NCI-H82 treated with DMSO at 0.1 percent for 48 hours (cell line): ENCODE measurements at regions not wholly inside any gene's neighbourhood (a gene's known extent, or its start where the extent isn't known, plus 50 kb on each side); places are given as distances from the start of the nearest gene placed in this dataset.
"Not testable (repeated sequence)": the region's sequence is repeated elsewhere in the genome, so short reads cannot be mapped to it uniquely, and the experiment has no call there.

Experiments
- DNase-seq: peaks from one replicate; lab custom pipeline; 2025; ENCODE audit not compliant: unreplicated experiment; lab: John Stamatoyannopoulos, UW

DNA sequence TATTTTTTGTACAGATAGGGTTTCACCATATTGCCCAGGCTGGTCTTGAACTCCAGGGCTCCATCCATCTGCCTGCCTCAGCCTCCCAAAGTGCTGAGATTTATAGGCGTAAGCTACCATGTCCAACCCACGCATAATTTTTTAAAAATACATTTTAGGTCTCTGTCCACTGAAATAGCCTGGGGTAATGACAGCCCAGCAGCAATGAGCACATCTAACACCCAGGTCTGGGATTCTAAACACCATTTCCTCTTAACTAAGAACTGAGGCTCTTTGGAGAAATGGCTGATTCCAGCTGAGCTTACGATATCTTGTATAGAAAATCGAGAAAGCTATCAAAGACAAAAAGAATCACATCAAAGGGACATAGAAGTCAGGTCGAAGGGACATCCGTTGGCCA lies 245.3 kb downstream of the PARN start:
- DNase-seq = no peak

DNA sequence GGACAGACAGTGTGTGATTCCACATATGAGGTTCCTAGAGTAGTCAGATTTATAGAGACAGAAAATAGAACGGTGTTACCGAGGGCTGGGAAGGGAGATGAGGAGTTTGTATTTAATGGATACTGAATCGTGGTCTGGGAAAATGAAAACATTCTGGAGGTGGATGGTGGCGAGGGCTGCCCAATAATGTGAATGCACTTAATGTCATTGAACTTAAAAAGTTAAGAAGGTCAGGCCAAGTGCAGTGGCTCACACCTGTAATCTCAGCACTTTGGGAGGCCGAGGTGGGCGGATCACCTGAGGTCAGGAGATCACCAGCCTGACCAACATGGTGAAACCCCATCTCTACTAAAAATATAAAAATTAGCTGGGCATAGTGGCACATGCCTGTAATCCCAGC lies 246.2 kb downstream of the PARN start:
- not testable (repeated sequence) for DNase-seq

DNA sequence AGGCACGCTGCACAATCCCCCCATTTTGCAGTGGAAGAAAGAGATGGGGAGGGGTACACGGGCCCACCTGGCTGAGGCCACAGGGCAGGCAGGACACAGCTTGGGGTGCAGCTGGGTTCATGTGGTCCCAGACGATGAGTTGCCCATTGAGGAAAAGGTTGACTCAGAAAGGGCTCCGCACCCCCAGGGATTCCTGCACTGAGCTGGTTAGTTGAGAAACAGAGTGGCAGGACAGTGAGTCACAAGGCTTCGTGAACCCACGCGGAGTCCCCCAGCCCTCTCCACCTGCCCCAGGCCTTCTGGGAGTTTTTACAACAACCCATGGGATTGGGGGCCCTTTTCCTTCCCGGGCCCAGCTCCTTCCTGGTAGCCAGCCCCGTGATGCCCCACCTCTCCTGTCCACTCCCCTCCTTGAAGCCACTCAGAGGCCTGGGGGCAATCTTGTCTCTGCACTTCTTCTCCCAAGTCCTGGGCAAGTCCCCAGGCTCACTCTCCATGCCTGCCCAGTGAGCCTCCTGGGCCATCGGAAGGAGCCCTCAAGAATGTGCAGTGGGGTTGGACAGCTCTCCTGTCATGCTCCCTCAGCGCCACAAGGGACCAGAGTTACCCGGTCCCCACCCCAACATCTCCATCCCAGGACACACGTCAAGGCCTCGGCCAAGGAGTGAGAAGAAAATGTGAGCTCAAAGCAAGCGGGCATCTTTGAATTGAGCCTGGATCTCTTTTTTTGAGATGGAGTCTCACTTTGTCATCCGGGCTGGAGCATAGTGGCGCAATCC lies 251.2 kb downstream of the PARN start:
- DNase-seq = no peak

DNA sequence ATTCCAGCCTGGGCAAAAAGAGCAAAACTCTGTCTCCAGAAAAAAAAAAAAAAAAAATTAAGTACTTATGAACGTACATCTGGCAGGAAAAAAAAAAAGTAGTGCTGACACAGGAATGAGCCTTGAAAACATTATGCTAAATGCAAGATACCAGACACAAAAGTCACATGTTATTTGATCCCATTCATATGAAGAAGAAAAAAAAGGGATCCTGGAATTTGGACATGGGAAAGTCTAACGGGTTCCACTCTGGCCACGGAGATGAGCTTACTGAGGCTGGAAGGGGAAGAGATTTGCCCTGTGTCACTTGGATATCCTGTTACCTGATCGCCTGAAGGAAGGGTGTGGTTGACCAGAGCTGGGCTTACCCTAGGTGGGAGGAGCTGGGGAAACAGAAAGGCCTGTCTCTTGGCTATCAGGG lies 251.9 kb downstream of the PARN start:
- no peak for DNase-seq

DNA sequence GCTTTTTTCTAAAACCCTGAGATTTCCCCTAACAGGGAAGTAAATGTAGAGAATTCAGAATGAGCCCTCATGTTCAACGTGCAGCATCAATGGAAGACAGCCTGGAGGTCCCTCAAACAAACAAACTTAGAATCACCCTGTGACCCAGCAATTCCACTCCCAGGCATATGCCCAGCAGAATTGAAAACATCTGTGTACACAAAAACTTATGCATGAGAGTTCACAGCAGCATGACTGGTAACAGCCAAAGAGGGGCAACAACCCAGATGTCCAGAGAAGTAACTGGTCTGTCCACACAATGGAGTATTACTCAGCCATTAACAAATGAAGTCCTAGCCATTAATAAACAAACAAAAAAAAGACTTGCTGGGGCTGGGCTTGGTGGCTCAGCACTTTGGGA lies 252.7 kb downstream of the PARN start:
- no peak for DNase-seq

DNA sequence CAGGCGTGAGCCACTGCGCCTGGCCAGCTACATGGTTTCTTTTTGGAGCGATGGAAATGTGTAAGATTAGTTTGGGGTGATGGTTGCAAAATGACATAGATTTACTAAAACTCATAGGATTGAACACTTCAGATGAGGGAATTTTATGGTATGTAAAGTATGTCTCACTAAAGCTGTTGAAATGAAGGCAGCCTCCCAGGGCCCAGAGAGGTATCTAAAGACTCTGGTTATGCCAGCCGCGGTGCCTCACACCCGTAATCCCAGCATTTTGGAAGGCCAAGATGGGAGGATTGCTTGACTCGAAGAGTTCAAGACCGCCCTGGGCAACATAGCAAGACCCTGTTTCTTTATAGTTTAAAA lies 254.9 kb downstream of the PARN start:
- DNase-seq = no peak

DNA sequence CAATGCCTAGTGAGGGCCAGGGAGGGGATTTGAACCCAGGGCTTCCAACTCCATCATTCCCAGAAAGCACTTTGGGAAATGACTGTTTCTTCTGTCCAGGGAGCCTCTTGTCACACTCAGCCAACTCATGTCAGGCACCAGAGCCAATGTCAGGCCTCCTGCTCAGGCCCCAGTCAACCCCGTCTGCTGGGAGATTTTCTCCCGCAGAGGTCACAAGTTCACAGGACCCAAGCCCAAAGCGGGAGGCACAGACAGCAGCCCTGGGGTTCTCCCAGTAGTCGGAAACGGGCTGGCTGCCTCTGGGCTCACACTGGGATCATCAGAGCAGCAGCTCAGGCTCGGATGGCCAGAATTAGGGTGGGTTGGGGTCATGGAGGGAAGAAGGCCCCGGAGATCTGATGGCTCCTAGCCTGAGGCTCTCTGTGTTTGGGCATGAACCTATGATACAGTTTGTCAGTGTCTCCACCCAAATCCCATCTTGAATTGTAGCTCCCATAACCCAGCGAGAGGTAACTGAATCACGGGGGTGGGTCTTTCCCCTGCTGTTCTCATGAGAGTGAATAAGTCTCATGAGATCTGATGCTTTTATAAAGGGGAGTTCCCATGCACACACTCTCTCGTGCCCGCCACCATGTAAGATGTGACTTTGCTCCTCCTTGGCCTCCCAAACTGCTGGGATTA lies 255.5 kb downstream of the PARN start:
- no peak for DNase-seq

DNA sequence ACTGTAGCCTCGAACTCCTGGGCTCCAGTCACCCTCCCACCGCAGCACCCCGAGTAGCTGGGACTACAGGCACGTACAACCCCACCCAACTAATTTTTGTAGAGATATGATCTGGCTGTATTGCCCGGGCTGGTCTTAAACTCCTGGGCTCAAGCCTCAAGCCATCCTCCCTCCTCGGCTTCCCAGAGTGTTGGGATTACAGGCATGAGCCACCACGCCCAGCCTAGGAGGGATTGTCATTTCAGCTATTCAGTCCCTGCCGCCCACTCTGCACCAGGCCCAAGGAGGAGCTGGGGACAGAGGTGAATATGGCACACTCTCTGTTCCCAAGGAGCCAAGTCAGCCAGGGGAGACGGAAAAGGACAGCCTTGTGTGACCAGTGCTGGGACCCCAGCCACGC lies 256.2 kb downstream of the PARN start:
- no peak for DNase-seq

DNA sequence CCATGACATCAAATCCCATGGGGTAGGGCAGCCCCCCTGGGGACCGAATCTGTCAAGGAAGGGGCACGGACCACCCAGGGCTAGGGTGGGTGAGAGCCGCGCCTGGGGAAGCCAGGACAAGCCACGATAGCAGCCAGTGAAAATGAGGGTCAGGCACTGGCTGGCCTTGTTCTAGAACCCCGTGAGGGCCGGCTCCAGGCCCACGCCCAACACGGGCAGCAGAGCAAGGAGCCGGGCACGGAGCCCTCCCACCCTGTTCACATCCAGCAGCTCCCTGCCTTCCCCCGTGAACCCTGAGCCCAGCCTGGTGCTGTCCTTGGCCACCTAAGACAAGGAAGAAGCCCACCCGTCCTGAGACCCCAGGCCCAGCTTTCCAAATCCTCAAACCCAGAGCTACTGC lies 256.7 kb downstream of the PARN start:
- no peak for DNase-seq

DNA sequence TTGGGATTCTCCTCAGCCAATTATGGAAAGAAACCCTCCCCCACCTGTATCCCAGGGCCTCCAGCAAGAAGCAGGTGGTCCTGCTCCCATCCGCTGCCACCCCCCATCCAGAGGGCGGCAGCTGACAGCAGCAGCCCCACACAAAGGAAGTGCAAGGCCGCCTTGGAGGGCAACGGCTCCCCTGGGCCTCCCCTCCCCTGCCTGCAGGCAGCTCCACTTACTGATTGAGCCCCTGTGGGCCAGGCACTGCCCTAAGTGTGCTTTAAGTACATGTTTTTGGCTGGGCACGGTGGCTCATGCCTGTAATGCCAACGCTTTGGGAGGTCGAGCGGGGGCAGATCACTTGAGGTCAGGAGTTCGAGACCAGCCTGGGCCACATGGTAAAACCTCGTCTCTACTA lies 257.6 kb downstream of the PARN start:
- DNase-seq = no peak

DNA sequence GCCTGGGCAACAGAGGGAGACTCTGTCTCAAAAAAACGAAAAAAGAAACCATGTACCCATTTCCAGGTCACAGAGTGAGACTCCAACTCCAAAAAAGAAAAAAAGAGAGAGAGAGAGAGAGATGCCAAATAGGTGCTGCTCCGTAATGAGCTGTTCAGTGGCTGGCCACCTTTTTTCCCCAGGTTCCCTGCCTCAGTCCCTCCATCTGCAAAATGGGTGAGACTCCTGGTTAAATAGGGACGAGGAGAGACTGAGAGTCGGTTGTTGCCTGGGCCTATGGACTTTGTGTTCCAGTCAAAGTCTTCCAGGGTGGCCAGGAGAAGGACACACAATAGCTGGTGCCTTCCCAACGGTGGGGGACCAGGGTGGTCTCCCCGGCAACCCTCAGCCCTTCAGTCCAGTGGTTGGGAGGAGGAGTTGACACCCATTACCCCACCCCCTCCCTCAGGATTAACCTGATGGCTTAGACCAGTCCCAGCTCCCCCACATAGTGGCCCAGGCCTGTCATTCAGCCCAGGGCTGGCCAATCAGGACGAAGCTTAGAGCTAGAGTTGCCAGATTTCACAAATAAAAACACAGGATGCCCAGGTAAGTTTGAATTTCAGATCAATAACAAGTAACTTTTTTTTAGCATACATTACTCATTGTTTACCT lies 258.2 kb downstream of the PARN start:
- DNase-seq = no peak

DNA sequence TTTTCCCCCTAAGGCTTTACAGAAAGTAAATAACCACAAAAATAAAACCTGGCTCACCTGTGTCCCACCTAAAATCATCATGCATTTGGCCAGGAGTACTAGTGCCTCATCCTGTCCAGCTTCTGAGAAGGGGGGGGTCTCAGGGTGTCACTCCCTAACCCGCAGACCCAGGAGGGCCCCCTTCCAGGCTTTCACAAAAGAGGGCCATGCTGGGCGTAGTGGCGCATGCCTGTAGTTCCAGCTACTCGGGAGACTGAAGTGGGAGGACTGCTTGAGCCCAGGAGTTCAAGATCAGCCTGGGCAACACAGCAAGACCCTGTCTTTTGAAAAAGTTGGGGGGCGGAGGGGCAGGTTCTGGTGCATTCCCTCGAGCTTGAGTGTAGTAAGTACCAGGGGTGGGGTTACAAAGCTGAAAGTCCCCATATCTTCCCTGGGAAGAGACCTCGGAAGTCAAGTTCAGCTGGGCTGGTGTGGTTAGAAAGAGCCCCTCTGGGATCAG lies 259.3 kb downstream of the PARN start:
- no peak for DNase-seq

DNA sequence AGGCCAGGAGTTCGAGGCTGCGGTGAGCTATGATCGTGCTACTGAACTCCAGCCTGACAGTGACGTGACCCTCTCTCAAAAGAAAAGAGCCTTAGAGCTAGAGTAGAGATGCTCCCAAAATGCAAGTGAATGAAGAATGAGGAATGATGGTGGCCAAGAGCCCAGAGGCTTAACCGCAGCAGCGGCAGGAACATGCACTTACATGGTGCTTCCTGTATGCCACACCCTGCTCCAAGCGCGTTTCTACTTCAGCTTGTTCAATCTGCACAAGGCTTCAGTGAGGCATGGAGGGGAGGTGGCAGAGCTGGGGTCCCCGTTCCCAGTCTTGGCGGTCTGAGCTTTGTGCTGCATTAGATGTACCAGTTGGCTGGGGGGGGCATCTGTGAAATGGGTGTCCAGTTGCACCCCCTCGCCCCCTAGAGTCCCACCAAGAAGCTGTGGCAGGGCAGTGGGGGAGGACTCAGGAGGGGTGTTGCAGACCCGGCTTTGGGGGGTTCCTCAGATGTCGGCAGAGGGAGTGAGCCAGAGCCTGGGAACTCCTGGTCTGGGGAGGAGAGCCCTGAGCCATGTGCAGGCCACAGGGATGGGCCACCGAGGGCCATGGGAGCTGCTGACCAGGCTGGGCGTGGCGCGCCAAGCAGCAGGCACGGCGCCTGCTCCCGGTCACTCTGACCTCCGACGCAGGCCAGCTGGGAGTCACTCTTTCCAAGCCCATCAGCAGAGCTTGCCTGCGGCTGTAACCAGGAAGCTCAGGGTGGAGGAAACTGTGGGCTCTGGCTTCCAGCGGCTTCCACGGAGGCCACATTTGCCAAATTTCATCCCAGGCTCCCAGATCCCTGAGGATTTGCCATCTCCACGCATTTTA lies 260.1 kb downstream of the PARN start:
- no peak for DNase-seq

DNA sequence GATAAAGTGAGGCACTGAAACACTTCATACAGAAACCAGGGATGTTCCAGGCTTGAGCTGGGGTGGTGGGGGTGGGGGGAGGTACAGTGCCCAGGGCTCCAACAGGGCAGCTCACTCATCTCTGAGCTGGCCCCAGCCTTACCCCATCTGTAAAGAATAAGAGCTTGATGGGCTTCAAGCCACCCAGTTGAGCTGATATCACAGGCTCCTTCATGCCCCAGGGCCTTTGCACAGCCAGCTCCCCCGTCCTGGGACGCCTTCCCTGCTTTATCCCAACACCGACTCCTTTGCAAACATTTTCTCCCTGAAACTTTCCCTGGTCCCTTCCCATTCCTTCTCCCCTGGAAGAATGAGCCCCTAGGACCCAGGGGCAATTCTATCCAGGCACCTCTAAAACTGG lies 261.7 kb downstream of the PARN start:
- DNase-seq = no peak

DNA sequence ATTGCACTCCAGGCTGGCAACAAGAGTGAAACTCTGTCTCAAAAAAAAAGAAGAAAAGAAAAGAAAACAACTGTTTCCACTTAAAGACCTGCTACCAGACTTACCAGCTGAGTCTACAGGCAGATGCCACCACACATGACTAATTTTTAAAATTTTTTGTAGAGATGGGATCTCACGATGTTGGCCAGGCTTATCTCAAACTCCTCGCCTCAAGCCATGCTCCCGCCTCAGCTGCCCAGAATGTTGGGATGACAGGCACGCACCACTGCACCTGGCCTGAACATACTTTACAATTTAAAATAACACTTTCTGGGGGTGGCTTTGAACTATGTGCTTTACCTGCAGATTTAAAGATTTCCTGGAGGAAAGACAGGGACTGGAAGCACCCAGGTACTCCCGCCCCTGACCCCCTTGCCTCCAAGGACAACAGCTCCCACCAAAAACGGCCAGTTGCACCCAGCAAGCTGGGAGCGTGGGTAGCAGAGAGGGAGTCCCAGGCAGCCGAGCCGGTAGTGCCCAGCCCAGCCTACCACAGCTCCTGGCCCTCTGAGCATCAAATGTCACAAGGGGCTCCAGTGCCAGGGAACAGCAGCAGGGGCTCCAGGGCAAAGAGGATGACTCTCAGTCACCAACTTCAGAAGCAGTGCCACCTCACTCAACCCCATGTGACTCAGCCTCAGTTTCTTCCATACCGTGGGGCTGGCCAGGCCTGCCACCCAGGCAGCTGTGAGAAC lies 262.9 kb downstream of the PARN start:
- no peak for DNase-seq

DNA sequence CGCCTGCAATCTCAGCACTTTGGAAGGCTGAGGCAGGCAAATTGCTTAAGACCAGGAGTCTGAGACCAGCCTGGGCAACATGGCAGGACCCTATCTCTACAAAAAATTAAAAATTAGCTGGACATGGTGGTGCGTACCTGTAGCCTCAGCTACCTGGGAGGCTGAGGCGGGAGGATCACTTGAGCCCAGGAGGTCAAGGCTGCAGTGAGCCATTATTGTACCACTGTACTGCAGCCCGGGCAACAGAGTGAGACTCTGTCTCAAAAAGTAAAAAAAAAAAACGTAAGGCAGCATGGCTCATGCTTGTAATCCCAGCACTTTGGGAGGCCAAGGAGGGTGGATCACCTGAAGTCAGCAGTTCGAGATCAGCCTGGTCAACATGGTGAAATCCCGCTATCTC lies 263.6 kb downstream of the PARN start:
- no peak for DNase-seq

DNA sequence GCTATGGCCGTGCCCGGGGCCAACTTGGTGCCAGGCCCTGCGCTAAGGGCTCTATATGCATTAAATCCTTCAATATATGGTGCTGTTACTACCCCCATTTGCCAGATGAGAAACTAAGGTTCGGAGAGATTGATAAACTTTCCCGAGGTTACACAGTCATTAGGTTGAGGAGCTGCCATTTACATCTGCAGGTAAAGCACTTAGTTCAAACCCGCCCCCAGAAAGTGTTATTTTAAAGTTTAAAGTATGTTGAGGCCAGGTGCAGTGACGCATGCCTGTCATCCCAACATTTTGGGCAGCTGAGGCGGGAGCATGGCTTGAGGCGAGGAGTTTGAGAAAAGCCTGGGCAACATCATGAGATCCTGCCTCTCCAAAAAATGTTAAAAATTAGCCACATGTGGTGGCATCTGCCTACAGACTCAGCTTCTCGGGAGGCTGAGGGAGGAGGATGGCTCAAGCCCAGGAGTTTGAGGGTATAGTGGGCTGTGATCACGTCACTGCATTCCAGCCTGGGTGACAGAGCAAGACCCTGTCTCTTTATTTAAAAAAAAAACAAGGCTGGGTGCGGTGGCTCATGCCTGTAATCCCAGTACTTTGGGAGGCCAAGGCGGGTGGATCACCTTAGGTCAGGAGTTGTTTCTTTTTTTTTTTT lies 264.7 kb downstream of the PARN start:
- DNase-seq = no peak

DNA sequence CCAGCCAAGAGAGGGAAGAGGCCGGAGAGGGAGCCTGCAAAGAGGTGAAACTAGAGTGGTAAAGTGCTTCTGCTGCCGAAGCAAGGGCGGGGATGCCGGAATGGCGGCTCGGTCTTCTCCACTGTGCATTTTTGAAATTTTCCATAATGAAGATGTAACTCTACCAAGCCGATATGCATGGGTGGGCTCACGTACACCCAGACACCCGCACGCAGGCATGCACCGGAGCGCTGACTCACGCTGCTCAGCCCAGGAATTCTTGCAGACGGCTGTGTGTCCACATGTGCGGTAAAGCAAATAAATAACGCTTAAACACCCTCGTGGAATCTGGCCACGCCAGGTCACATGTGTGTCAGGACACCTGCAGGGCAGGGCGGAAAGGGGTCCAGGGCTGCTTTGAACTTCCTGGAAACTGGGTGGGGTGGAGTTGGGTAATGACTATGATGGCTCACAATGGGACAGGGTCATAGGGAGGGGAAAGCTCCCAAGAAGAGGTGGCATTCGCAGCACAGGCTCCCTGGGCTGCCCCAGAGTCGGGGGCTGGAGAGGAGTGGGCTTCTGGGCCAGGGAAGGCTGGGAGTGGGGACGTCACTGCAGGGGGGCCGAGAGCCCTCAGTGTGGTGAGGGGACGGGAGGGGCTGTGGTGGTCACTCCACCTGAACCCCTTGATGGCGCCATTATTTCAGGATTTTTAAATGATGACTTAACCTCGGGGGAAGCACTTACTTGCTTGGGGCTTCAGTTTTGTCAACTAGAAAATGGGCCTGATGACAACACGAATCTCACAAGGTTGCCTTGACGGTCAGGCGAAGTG lies 265.5 kb downstream of the PARN start:
- no peak for DNase-seq

DNA sequence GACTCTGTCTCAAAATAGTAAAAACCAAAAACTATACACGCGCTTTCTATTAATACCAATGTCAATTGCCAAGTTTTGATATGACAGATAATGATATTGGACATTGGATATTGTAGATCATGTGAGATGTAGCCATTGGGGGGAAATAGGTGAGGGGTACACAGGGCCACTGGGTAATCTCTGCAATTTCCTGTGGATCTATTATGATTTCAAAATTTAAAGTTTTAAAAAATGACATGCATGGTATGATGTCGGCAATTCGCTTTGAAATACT lies 266.0 kb downstream of the PARN start:
- DNase-seq = no peak
